ENCODE measurements at regions not wholly inside any gene's neighbourhood (a gene's known extent, or its start where the extent isn't known, plus 50 kb on each side); places are given as distances from the start of the nearest gene placed in this dataset.

GRCh38 chr21:27825035-27825434 lies 858.1 kb upstream of the ADAMTS5 start (continued):
- no peak for TF ChIP-seq E2F5 (CRISPR knock-in tag; IDR thresholded peaks at IDR 0.05)
- TF ChIP-seq ZNF317 (CRISPR knock-in tag; IDR thresholded peaks at IDR 0.05; ENCODE audit: borderline replicate concordance, low read depth) = no peak
- no peak for TF ChIP-seq FOXK1 (CRISPR knock-in tag; IDR thresholded peaks at IDR 0.05)
- TF ChIP-seq MXD4 (CRISPR knock-in tag; IDR thresholded peaks at IDR 0.05; ENCODE audit: borderline replicate concordance) = no peak
- no peak for TF ChIP-seq NFATC4 (CRISPR knock-in tag; IDR thresholded peaks at IDR 0.05)

GRCh38 chr21:27823652-27824201 lies 856.8 kb upstream of the ADAMTS5 start:
- ATAC-seq (no peak), DNase-seq (ENCODE audit: low spot score) (no peak)
- Mint-ChIP-seq H3K9me3 (peaks cover 12% of the 10 kb centered on the region), H3K4me1 (no peaks in the 10 kb centered on the region), H3K27ac (no peak overlapping the region), H3K36me3 (no peaks in the 10 kb centered on the region), H3K4me3 (no peak overlapping the region), H3K27me3 (ENCODE audit: low read depth) (no peaks in the 10 kb centered on the region)
- CTCF ChIA-PET = no interaction called here
- TF ChIP-seq TEAD1 (CRISPR knock-in tag; IDR thresholded peaks at IDR 0.05) (no peak), ERG (CRISPR knock-in tag; IDR thresholded peaks at IDR 0.05) (no peak), ZNF138 (CRISPR knock-in tag; conservative IDR thresholded peaks at IDR 0.05) (no peak), AFF4 (CRISPR knock-in tag; IDR thresholded peaks at IDR 0.05; ENCODE audit: borderline replicate concordance) (no peak), ZNF317 (CRISPR knock-in tag; IDR thresholded peaks at IDR 0.05; ENCODE audit: borderline replicate concordance, low read depth) (no peak), ZNF219 (CRISPR knock-in tag; IDR thresholded peaks at IDR 0.05; ENCODE audit: borderline replicate concordance) (no peak), CTCF (IDR thresholded peaks at IDR 0.05) (no peak)
- POLR2A ChIA-PET = no interaction called here

GRCh38 chr21:27820342-27820741 lies 853.5 kb upstream of the ADAMTS5 start:
- no peak overlapping the region for H3K4me3 Mint-ChIP-seq
- ChIA-PET POLR2A (no interaction called here), CTCF (no interaction called here)
- no peak overlapping the region for H3K27ac Mint-ChIP-seq
- DNase-seq (ENCODE audit: low spot score) (no peak), ATAC-seq (no peak)
- no peaks in the 10 kb centered on the region for H3K36me3 Mint-ChIP-seq
- H3K4me1 Mint-ChIP-seq = no peaks in the 10 kb centered on the region
- no peaks in the 10 kb centered on the region; the same call in 1 of the 2 replicates for H3K9me3 Mint-ChIP-seq
- no peaks in the 10 kb centered on the region for H3K27me3 Mint-ChIP-seq (ENCODE audit: low read depth)
- no peak for TF ChIP-seq ATF3 (CRISPR knock-in tag; conservative IDR thresholded peaks at IDR 0.05)
- peak; percentile 46; the same call in 1 of the 2 replicates for TF ChIP-seq CDX4 (CRISPR knock-in tag; IDR thresholded peaks at IDR 0.05; ENCODE audit: borderline replicate concordance)
